ENCODE measurements at regions not wholly inside any gene's neighbourhood (a gene's known extent, or its start where the extent isn't known, plus 50 kb on each side); places are given as distances from the start of the nearest gene placed in this dataset.

GRCh38 chr6:63371104-63371715 lies 51.4 kb upstream of the LGSN start:
- Histone ChIP-seq H3K27me3 (ENCODE audit: control insufficient read depth in 5 of 5, insufficient read depth in 4 of 5, low read length in 5 of 5) (no peaks in the 10 kb centered on the region), H3K27ac (ENCODE audit: low read depth, low read length) (no peak overlapping the region), H3K4me3 (ENCODE audit: low read depth in 1 of 5, low read length in 5 of 5) (no peak overlapping the region), H3K4me1 (ENCODE audit: control insufficient read depth in 5 of 5, insufficient read depth in 5 of 5, low read length in 5 of 5) (no peaks in the 10 kb centered on the region), H3K9ac (ENCODE audit: low read length in 5 of 5) (no peak overlapping the region), H3K36me3 (ENCODE audit: control insufficient read depth in 5 of 5, insufficient read depth in 5 of 5, low read length in 5 of 5) (no peaks in the 10 kb centered on the region), H3K9me3 (ENCODE audit: control insufficient read depth in 5 of 5, low read length in 5 of 5) (no peaks in the 10 kb centered on the region)

GRCh38 chr6:63372951-63373533 lies 53.3 kb upstream of the LGSN start:
- Histone ChIP-seq H3K4me3 (ENCODE audit: low read depth in 1 of 5, low read length in 5 of 5) (no peak overlapping the region), H3K27ac (ENCODE audit: low read depth, low read length) (no peak overlapping the region), H3K4me1 (ENCODE audit: control insufficient read depth in 5 of 5, insufficient read depth in 5 of 5, low read length in 5 of 5) (no peaks in the 10 kb centered on the region), H3K9ac (ENCODE audit: low read length in 5 of 5) (no peak overlapping the region), H3K36me3 (ENCODE audit: control insufficient read depth in 5 of 5, insufficient read depth in 5 of 5, low read length in 5 of 5) (no peaks in the 10 kb centered on the region), H3K9me3 (ENCODE audit: control insufficient read depth in 5 of 5, low read length in 5 of 5) (peaks cover 0 to 2% (median 0%) of the 10 kb centered on the region in 5 donors), H3K27me3 (ENCODE audit: control insufficient read depth in 5 of 5, insufficient read depth in 4 of 5, low read length in 5 of 5) (no peaks in the 10 kb centered on the region)

- H3K9ac ChIP-seq (ENCODE audit: low read length in 5 of 5): no peak overlapping the region
- H3K36me3 ChIP-seq (ENCODE audit: control insufficient read depth in 5 of 5, insufficient read depth in 5 of 5, low read length in 5 of 5): no peaks in the 10 kb centered on the region
- H3K9me3 ChIP-seq (ENCODE audit: control insufficient read depth in 5 of 5, low read length in 5 of 5): no peaks in the 10 kb centered on the region
- H3K4me3 ChIP-seq (ENCODE audit: low read depth in 1 of 5, low read length in 5 of 5): no peak overlapping the region
- H3K27ac ChIP-seq (ENCODE audit: low read depth, low read length): no peak overlapping the region
- no peaks in the 10 kb centered on the region for H3K27me3 ChIP-seq (ENCODE audit: control insufficient read depth in 5 of 5, insufficient read depth in 4 of 5, low read length in 5 of 5)
- H3K4me1 ChIP-seq (ENCODE audit: control insufficient read depth in 5 of 5, insufficient read depth in 5 of 5, low read length in 5 of 5): no peaks in the 10 kb centered on the region
Observed at GRCh38 chr6:63389191-63389844, 69.5 kb upstream of the LGSN start.

- H3K9ac ChIP-seq (ENCODE audit: low read length in 5 of 5): no peak overlapping the region
- H3K4me3 ChIP-seq (ENCODE audit: low read depth in 1 of 5, low read length in 5 of 5): no peak overlapping the region
- H3K4me1 ChIP-seq (ENCODE audit: control insufficient read depth in 5 of 5, insufficient read depth in 5 of 5, low read length in 5 of 5): no peaks in the 10 kb centered on the region
- no peak overlapping the region for H3K27ac ChIP-seq (ENCODE audit: low read depth, low read length)
- no peaks in the 10 kb centered on the region for H3K27me3 ChIP-seq (ENCODE audit: control insufficient read depth in 5 of 5, insufficient read depth in 4 of 5, low read length in 5 of 5)
- H3K9me3 ChIP-seq (ENCODE audit: control insufficient read depth in 5 of 5, low read length in 5 of 5): no peaks in the 10 kb centered on the region
- no peaks in the 10 kb centered on the region for H3K36me3 ChIP-seq (ENCODE audit: control insufficient read depth in 5 of 5, insufficient read depth in 5 of 5, low read length in 5 of 5)
Observed at GRCh38 chr6:63391203-63391970, 71.6 kb upstream of the LGSN start.

- Histone ChIP-seq H3K27me3 (ENCODE audit: control insufficient read depth in 5 of 5, insufficient read depth in 4 of 5, low read length in 5 of 5) (no peaks in the 10 kb centered on the region), H3K27ac (ENCODE audit: low read depth, low read length) (no peak overlapping the region), H3K9ac (ENCODE audit: low read length in 5 of 5) (no peak overlapping the region), H3K4me3 (ENCODE audit: low read depth in 1 of 5, low read length in 5 of 5) (no peak overlapping the region), H3K9me3 (ENCODE audit: control insufficient read depth in 5 of 5, low read length in 5 of 5) (no peaks in the 10 kb centered on the region), H3K4me1 (ENCODE audit: control insufficient read depth in 5 of 5, insufficient read depth in 5 of 5, low read length in 5 of 5) (no peaks in the 10 kb centered on the region), H3K36me3 (ENCODE audit: control insufficient read depth in 5 of 5, insufficient read depth in 5 of 5, low read length in 5 of 5) (no peaks in the 10 kb centered on the region)
Observed at GRCh38 chr6:63392092-63392724, 72.4 kb upstream of the LGSN start.

GRCh38 chr6:63394656-63395308 lies 75.0 kb upstream of the LGSN start:
- Histone ChIP-seq H3K4me1 (ENCODE audit: control insufficient read depth in 5 of 5, insufficient read depth in 5 of 5, low read length in 5 of 5) (no peaks in the 10 kb centered on the region), H3K27me3 (ENCODE audit: control insufficient read depth in 5 of 5, insufficient read depth in 4 of 5, low read length in 5 of 5) (no peaks in the 10 kb centered on the region), H3K4me3 (ENCODE audit: low read depth in 1 of 5, low read length in 5 of 5) (no peak overlapping the region), H3K9me3 (ENCODE audit: control insufficient read depth in 5 of 5, low read length in 5 of 5) (no peaks in the 10 kb centered on the region), H3K9ac (ENCODE audit: low read length in 5 of 5) (no peak overlapping the region), H3K36me3 (ENCODE audit: control insufficient read depth in 5 of 5, insufficient read depth in 5 of 5, low read length in 5 of 5) (no peaks in the 10 kb centered on the region), H3K27ac (ENCODE audit: low read depth, low read length) (no peak overlapping the region)

GRCh38 chr6:63395381-63395780 lies 75.6 kb upstream of the LGSN start:
- Histone ChIP-seq H3K9ac (ENCODE audit: low read length in 5 of 5) (no peak overlapping the region), H3K9me3 (ENCODE audit: control insufficient read depth in 5 of 5, low read length in 5 of 5) (no peaks in the 10 kb centered on the region), H3K4me1 (ENCODE audit: control insufficient read depth in 5 of 5, insufficient read depth in 5 of 5, low read length in 5 of 5) (no peaks in the 10 kb centered on the region), H3K4me3 (ENCODE audit: low read depth in 1 of 5, low read length in 5 of 5) (no peak overlapping the region), H3K36me3 (ENCODE audit: control insufficient read depth in 5 of 5, insufficient read depth in 5 of 5, low read length in 5 of 5) (no peaks in the 10 kb centered on the region), H3K27ac (ENCODE audit: low read depth, low read length) (no peak overlapping the region), H3K27me3 (ENCODE audit: control insufficient read depth in 5 of 5, insufficient read depth in 4 of 5, low read length in 5 of 5) (no peaks in the 10 kb centered on the region)

GRCh38 chr6:63403725-63404124 lies 83.9 kb upstream of the LGSN start:
- no peaks in the 10 kb centered on the region for H3K4me1 ChIP-seq (ENCODE audit: control insufficient read depth in 5 of 5, insufficient read depth in 5 of 5, low read length in 5 of 5)
- no peaks in the 10 kb centered on the region for H3K27me3 ChIP-seq (ENCODE audit: control insufficient read depth in 5 of 5, insufficient read depth in 4 of 5, low read length in 5 of 5)
- no peak overlapping the region for H3K9ac ChIP-seq (ENCODE audit: low read length in 5 of 5)
- H3K4me3 ChIP-seq (ENCODE audit: low read depth in 1 of 5, low read length in 5 of 5): no peak overlapping the region
- no peaks in the 10 kb centered on the region for H3K36me3 ChIP-seq (ENCODE audit: control insufficient read depth in 5 of 5, insufficient read depth in 5 of 5, low read length in 5 of 5)
- H3K9me3 ChIP-seq (ENCODE audit: control insufficient read depth in 5 of 5, low read length in 5 of 5): no peaks in the 10 kb centered on the region
- no peak overlapping the region for H3K27ac ChIP-seq (ENCODE audit: low read depth, low read length)

- Histone ChIP-seq H3K9ac (ENCODE audit: low read length in 5 of 5) (no peak overlapping the region), H3K4me3 (ENCODE audit: low read depth in 1 of 5, low read length in 5 of 5) (no peak overlapping the region), H3K9me3 (ENCODE audit: control insufficient read depth in 5 of 5, low read length in 5 of 5) (no peaks in the 10 kb centered on the region), H3K4me1 (ENCODE audit: control insufficient read depth in 5 of 5, insufficient read depth in 5 of 5, low read length in 5 of 5) (no peaks in the 10 kb centered on the region), H3K27me3 (ENCODE audit: control insufficient read depth in 5 of 5, insufficient read depth in 4 of 5, low read length in 5 of 5) (no peaks in the 10 kb centered on the region), H3K36me3 (ENCODE audit: control insufficient read depth in 5 of 5, insufficient read depth in 5 of 5, low read length in 5 of 5) (no peaks in the 10 kb centered on the region), H3K27ac (ENCODE audit: low read depth, low read length) (no peak overlapping the region)
Observed at GRCh38 chr6:63410435-63411426, 90.9 kb upstream of the LGSN start.
